Neural cell (in vitro differentiated cells): ENCODE measurements at regions not wholly inside any gene's neighbourhood (a gene's known extent, or its start where the extent isn't known, plus 50 kb on each side); places are given as distances from the start of the nearest gene placed in this dataset.

Experiments
- H2AFZ ChIP-seq: fragments of 200-600, 300-800 bp; sonication (generic), shearing (Covaris generic); 2 replicates; pipeline ENCODE4 v1.6.0; 2014; ENCODE audit warnings: low read depth, mild to moderate bottlenecking, antibody characterized with exemption, low read length, moderate library complexity
- H3F3A ChIP-seq: fragments of 200-600 bp; shearing (Covaris generic); 2 replicates; pipeline ENCODE4 v1.6.1; 2016; ENCODE audit warnings: mild to moderate bottlenecking, moderate library complexity, mixed read lengths, antibody characterized with exemption, low read length; ENCODE audit not compliant: insufficient read depth, poor library complexity, severe bottlenecking
- H3K27ac ChIP-seq: fragments of 200-600, 300-800 bp; sonication (generic), shearing (Covaris generic); 2 replicates; pipeline ENCODE4 v1.5.1; 2014; ENCODE audit warnings: mild to moderate bottlenecking, low read length, moderate library complexity
- H3K27me3 ChIP-seq: fragments of 300-800, 200-600 bp; sonication (generic), shearing (Covaris generic); 2 replicates; pipeline ENCODE4 v1.6.0; 2014; ENCODE audit warnings: mild to moderate bottlenecking, low read depth, low read length, moderate library complexity; ENCODE audit not compliant: insufficient read depth
- H3K36me3 ChIP-seq: fragments of 300-800, 200-600 bp; sonication (generic), shearing (Covaris generic); 2 replicates; pipeline ENCODE4 v1.5.1; 2014; ENCODE audit warnings: mild to moderate bottlenecking, antibody characterized with exemption, low read length, moderate library complexity; ENCODE audit not compliant: insufficient read depth
- H3K4me2 ChIP-seq: fragments of 300-800, 200-600 bp; sonication (generic), shearing (Covaris generic); 2 replicates; pipeline ENCODE4 v1.6.0; 2014; ENCODE audit warnings: mild to moderate bottlenecking, low read length
- H3K4me3 ChIP-seq: fragments of 300-800, 200-600 bp; sonication (generic), shearing (Covaris generic); 2 replicates; pipeline ENCODE4 v1.5.1; 2014; ENCODE audit warnings: mild to moderate bottlenecking, low read length, moderate library complexity
- H3K79me2 ChIP-seq: fragments of 200-600 bp; shearing (Covaris generic); replicated peaks from 2 replicates; pipeline ENCODE4 v1.6.0; 2014; ENCODE audit warnings: mild to moderate bottlenecking, low read length, moderate library complexity; ENCODE audit not compliant: insufficient read depth
- H3K9ac ChIP-seq: fragments of 300-800, 200-600 bp; sonication (generic), shearing (Covaris generic); 2 replicates; pipeline ENCODE4 v1.6.1; 2016; ENCODE audit warnings: mild to moderate bottlenecking, low read length, mixed read lengths
- H3K9me2 ChIP-seq: fragments of 200-600 bp; shearing (Covaris generic); 2 replicates; pipeline ENCODE4 v1.6.1; 2016; ENCODE audit warnings: mild to moderate bottlenecking, low read length, mixed read lengths; ENCODE audit not compliant: insufficient read depth
- H3K9me3 ChIP-seq: fragments of 200-600, 300-800 bp; sonication (generic), shearing (Covaris generic); 2 replicates; pipeline ENCODE4 v1.6.1; 2016; ENCODE audit warnings: mild to moderate bottlenecking, mixed run types, low read length, moderate library complexity, mixed read lengths
- H4K20me1 ChIP-seq: fragments of 200-600 bp; shearing (Covaris generic); 2 replicates; pipeline ENCODE4 v1.6.1; 2016; ENCODE audit warnings: mild to moderate bottlenecking, mixed run types; ENCODE audit not compliant: insufficient read depth
- CTCF ChIP-seq: fragments of 450-650 bp; IDR thresholded peaks from 2 replicates; pipeline ENCODE4 v1.5.1; 2014; ENCODE audit warnings: antibody characterized with exemption, mild to moderate bottlenecking, moderate library complexity; ENCODE audit not compliant: poor library complexity, severe bottlenecking
- EP300 ChIP-seq: fragments of 450-650 bp; conservative IDR thresholded peaks from 2 replicates; pipeline ENCODE4 v1.6.1; 2014; ENCODE audit warnings: antibody characterized with exemption, mild to moderate bottlenecking, moderate library complexity; ENCODE audit not compliant: poor library complexity, severe bottlenecking
- EZH2 ChIP-seq: fragments of 200-600, 300-800 bp; shearing (Covaris generic), sonication (generic); IDR thresholded peaks from 2 replicates; pipeline ENCODE4 v1.6.1; 2014; ENCODE audit warnings: antibody characterized with exemption, low read length, borderline replicate concordance, mild to moderate bottlenecking; ENCODE audit not compliant: insufficient read depth, poor library complexity, severe bottlenecking
- MXI1 ChIP-seq: fragments of 450-650 bp; conservative IDR thresholded peaks from 2 replicates; pipeline ENCODE4 v1.6.1; 2014; ENCODE audit warnings: antibody characterized with exemption, mild to moderate bottlenecking; ENCODE audit not compliant: poor library complexity, severe bottlenecking
- POLR2AphosphoS5 ChIP-seq: IDR thresholded peaks from 2 replicates; pipeline ENCODE4 v1.6.1; 2012
- RAD21 ChIP-seq: fragments of 450-650 bp; conservative IDR thresholded peaks from 2 replicates; pipeline ENCODE4 v1.6.1; 2014; ENCODE audit warnings: antibody characterized with exemption, mild to moderate bottlenecking, moderate library complexity
- SMC3 ChIP-seq: fragments of 450-650 bp; conservative IDR thresholded peaks from 2 replicates; pipeline ENCODE4 v1.6.1; 2014; ENCODE audit warnings: antibody characterized with exemption, mild to moderate bottlenecking, moderate library complexity; ENCODE audit not compliant: poor library complexity
- TAF1 ChIP-seq: IDR thresholded peaks from 2 replicates; pipeline ENCODE4 v1.6.1; 2012; ENCODE audit warnings: low read depth
- TF ChIP-seq, protein P1 (sequence below): IDR thresholded peaks from 2 replicates; pipeline ENCODE4 v1.6.1; 2012; ENCODE audit warnings: borderline replicate concordance

GRCh38 chr4:176508780-176509331 is 189.1 kb downstream of the SPCS3 start:
- no peak overlapping the region for H2AFZ ChIP-seq
- no peaks in the 10 kb centered on the region for H3K9me3 ChIP-seq
- H3K4me2 ChIP-seq = no peak overlapping the region
- H3K79me2 ChIP-seq = no peaks in the 10 kb centered on the region
- H3K9me2 ChIP-seq = no peaks in the 10 kb centered on the region
- no peak overlapping the region for H3K4me3 ChIP-seq
- no peak overlapping the region for H3K9ac ChIP-seq
- no peak overlapping the region for H3K27ac ChIP-seq
- TF ChIP-seq POLR2AphosphoS5 (no peak), RAD21 (no peak), CTCF (no peak), EP300 (no peak), EZH2 (no peak), MXI1 (no peak), SMC3 (no peak), TAF1 (no peak)
- TF ChIP-seq, protein P1, sequence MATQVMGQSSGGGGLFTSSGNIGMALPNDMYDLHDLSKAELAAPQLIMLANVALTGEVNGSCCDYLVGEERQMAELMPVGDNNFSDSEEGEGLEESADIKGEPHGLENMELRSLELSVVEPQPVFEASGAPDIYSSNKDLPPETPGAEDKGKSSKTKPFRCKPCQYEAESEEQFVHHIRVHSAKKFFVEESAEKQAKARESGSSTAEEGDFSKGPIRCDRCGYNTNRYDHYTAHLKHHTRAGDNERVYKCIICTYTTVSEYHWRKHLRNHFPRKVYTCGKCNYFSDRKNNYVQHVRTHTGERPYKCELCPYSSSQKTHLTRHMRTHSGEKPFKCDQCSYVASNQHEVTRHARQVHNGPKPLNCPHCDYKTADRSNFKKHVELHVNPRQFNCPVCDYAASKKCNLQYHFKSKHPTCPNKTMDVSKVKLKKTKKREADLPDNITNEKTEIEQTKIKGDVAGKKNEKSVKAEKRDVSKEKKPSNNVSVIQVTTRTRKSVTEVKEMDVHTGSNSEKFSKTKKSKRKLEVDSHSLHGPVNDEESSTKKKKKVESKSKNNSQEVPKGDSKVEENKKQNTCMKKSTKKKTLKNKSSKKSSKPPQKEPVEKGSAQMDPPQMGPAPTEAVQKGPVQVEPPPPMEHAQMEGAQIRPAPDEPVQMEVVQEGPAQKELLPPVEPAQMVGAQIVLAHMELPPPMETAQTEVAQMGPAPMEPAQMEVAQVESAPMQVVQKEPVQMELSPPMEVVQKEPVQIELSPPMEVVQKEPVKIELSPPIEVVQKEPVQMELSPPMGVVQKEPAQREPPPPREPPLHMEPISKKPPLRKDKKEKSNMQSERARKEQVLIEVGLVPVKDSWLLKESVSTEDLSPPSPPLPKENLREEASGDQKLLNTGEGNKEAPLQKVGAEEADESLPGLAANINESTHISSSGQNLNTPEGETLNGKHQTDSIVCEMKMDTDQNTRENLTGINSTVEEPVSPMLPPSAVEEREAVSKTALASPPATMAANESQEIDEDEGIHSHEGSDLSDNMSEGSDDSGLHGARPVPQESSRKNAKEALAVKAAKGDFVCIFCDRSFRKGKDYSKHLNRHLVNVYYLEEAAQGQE = no peak
- H3K27me3 ChIP-seq = no peaks in the 10 kb centered on the region
- H3F3A ChIP-seq = no peaks in the 10 kb centered on the region
- no peaks in the 10 kb centered on the region for H4K20me1 ChIP-seq
- H3K36me3 ChIP-seq = no peaks in the 10 kb centered on the region

GRCh38 chr4:176525576-176525975 is 205.8 kb downstream of the SPCS3 start:
- H3K9ac ChIP-seq = no peak overlapping the region
- H3K27me3 ChIP-seq = no peaks in the 10 kb centered on the region
- H4K20me1 ChIP-seq = no peaks in the 10 kb centered on the region
- no peaks in the 10 kb centered on the region for H3F3A ChIP-seq
- H3K9me2 ChIP-seq = no peaks in the 10 kb centered on the region
- H3K36me3 ChIP-seq = no peaks in the 10 kb centered on the region
- H3K9me3 ChIP-seq = no peaks in the 10 kb centered on the region
- H3K79me2 ChIP-seq = no peaks in the 10 kb centered on the region
- H3K27ac ChIP-seq = no peak overlapping the region
- H3K4me2 ChIP-seq = no peak overlapping the region
- no peak overlapping the region for H2AFZ ChIP-seq
- TF ChIP-seq EZH2 = no peak
- no peak for TF ChIP-seq MXI1
- TF ChIP-seq, protein P1 = no peak
- no peak for TF ChIP-seq POLR2AphosphoS5
- TF ChIP-seq EP300 = no peak
- TF ChIP-seq CTCF = no peak
- no peak for TF ChIP-seq TAF1
- TF ChIP-seq SMC3 = no peak
- no peak for TF ChIP-seq RAD21
- H3K4me3 ChIP-seq = no peak overlapping the region
